Right kidney (tissue), 1 donor: ENCODE measurements at regions not wholly inside any gene's neighbourhood (a gene's known extent, or its start where the extent isn't known, plus 50 kb on each side); places are given as distances from the start of the nearest gene placed in this dataset.

Source experiments
- DNase-seq: peaks from one replicate; pipeline ENCODE4 v3.0.0-alpha.2; 2016

- DNase-seq: no peak
These were observed 55.5 kb upstream of the RPL38 start for GRCh38 chr17:74147966-74148365.

DNA sequence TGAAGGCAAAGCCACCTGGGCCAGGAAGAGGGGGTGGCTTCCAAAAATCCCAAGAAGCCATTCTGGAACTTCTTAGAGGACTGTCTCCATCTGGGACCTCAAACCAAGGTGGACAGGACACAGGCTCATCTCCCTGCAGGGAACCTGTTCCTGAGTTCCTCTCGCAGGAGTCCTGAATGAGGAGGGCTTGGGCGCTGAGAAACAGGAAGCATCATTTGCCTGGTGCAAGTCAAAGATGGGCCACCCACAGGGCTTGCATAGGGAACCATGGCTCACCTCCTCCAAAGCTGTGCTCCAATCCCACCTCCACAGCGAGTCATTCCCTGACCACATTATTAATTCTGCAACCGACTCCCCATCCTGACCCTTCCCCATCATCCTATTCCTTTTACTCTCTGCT lies 55.0 kb upstream of the RPL38 start:
- DNase-seq: no peak

GRCh38 chr17:74148901-74149596 lies 54.4 kb upstream of the RPL38 start:
- DNase-seq: no peak

DNA sequence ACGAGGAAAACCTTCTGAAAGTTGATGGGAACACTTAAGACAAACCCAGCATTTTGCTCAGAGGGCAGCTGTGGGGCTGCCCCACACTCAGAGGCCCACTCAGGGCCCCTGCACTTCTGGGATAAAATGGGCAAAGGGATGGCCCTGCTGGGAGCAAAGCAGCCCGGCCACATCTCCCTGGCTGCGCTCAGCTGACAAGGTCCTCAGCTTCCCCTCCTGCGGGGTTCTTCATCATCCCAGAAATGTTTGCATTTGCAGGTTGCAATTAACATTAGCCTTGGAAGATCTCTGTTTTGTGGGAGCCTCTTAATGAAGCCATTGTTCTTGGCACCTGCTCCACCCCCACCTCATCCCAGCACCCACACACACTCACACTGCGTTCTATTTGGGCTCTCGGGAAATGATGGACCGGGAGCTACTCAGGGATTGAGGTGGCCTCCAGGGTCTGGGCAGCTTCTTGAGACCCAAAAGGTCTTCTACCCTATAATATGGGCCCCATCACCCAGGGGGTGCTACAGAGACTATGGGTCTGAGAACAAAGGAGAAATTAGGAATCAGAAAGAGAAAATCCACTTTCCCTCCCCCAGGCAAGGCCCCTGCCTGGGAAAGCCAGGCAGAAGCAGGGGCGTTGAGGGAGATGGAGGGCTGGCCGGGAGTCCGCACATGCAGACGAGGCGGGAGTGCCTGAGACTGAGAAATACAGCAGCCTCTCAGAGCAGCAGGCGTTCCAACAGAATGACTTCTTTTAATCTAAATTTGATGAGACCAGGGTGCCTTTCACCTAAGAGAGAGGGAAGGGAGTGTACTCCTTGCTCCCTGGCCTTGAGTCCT lies 53.7 kb upstream of the RPL38 start:
- no peak for DNase-seq

GRCh38 chr17:74150428-74151025 lies 53.0 kb upstream of the RPL38 start:
- DNase-seq: no peak

DNA sequence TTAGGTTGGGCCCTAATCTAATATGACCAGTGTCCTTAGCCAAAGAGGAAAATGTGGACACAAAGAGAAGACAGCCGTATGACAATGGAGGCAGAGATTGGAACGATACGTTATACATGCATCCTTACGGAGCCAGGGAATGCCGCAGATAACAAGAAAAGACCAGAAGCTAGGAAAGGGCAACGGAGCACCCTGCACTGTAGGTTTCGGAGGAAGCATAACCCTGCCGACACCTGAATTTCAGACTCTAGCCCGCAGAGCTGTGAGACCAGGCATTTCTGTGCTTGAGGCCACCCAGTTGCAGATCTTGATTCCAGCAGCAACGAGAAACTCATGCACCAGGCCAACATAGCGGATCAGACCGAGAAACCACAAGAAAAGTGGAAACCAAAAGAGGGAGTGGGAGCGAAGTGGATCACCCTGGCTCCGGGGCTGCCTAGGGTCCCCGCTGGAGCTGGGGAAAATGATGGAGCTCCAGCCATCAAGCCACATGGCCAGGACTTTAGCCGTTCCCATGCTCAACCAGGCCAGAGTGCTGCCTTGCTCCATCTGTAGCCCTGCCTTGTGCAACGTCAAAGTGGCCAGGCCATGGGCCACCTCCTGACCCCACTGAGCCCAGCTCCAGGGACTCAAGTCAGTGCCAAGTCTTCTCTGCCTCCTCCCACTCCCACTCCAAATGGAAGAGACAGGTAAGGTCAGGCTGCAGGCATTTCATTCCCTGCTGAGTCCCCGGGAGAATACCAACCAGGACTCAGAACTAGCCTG lies 51.7 kb upstream of the RPL38 start:
- no peak for DNase-seq

- DNase-seq: no peak
These were observed 50.7 kb upstream of the RPL38 start for GRCh38 chr17:74152591-74153455.

GRCh38 chr17:74153456-74153810 lies 50.0 kb upstream of the RPL38 start:
- no peak for DNase-seq
